HG02884 (cell line): ENCODE measurements at regions not wholly inside any gene's neighbourhood (a gene's known extent, or its start where the extent isn't known, plus 50 kb on each side); places are given as distances from the start of the nearest gene placed in this dataset.
A peak's percentile ranks its signal among the peaks of the same experiment; 100 is the strongest.
"Not testable (repeated sequence)": the region's sequence is repeated elsewhere in the genome, so short reads cannot be mapped to it uniquely, and the experiment has no call there.

ENCODE experiments used
- ATAC-seq: cut with Tn5 transposase; IDR thresholded peaks from one replicate; pipeline ENCODE4 v1.9.1; 2021; ENCODE audit warnings: mild to moderate bottlenecking, moderate library complexity; ENCODE audit not compliant: unreplicated experiment

DNA sequence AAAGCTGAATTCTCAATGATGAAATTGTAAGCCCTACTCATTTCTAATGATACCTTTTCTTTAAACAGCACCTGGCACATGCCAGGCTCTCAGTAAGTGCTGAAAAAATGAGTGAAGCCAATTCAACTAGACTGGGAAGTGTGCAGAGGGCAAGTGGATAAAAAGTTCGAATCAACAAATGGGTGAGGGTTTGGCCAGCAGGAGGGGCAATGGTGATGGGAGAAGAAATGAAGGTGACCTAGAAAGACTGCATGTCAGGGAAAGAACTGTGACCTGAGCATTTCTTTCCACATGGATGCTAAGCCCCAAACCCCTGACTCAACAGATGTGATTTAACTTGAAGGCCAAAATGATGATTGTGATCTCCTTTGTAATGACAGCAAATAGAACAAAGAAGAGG lies 54.6 kb downstream of the DKK1 start:
- no peak for ATAC-seq

DNA sequence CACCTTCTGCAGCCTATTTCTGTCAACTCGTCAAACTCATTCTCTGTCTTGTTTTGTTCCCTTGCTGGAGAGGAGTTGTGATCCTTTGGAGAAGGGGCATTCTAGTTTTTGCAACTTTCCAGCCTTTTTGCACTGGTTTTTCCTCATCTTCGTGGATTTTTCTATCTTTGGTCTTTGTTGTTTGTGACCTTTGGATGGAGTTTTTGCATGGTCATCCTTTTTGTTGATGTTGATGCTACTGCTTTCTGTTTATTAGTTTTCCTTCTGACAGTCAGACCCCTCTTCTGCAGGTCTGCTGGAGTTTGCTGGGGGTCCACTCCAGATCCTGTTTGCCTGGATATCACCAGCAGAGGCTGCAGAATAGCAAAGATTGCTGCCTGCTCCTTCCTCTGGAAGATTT lies 60.1 kb downstream of the DKK1 start:
- not testable (repeated sequence) for ATAC-seq

DNA sequence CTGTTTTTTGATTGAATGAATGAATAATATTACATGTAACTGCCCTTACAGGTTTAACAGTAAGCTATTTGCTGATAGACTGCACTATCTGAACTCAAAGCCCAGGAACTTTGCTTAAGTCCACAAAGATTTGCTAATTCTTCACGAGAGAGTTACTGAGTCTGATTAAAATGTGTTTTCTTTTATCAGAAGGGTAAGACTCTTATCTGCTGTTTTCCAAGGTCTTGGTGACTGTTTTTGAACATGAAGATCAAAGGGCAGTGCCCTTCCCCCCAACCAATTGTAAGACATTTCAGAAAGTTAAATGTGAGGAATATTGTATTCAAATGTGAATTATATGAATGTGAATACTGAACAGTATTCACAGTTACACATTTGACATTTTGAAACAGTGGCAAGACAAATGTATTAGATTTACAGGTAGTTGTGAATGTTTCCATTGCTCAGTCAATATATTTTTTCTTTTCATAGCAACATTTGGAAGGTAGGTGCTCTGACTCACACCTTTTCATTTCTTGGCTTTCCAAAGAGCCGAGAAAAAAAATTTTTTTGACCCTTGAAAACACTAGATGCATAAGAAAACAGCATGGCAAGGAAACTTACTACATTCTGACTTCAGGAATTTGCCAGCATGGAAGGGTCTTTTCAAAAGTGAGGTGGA lies 62.7 kb downstream of the DKK1 start:
- no peak for ATAC-seq

DNA sequence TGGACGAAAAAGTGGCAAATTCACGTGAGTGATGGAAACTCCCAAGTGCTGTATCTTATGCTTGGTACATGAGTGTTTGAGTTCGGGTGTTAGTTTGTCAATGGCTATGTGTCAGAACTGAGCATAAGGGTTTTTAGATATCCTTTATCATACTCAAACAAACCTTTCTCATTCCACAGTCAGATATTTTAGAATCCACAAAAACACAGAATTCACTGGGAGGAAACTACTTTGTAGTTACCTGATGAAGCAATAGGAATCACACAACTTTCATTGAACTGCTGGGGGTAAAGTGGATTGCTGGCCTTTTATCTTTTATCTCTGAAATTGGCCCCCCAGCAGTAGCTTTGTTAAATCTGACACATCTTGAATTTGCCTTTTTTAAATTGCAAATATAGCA lies 64.0 kb downstream of the DKK1 start:
- no peak for ATAC-seq

DNA sequence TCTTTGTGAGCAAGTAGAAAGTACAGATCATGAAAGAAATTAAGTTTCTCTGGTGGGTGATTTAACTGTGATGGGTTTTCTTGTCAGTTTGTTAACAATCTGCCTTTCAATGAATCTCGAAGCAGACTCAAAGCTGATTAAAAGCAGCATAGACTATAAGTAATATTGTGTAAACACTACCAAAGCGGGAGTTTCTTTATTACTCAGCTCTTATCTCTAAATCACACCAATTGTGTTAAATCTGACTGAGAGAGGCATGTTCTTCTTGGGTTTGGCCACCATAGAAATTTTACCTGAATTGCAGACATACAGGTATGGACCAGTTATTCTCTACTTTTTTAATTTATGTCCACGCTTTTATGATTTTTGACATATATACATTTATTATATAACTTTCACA lies 65.2 kb downstream of the DKK1 start:
- no peak for ATAC-seq

DNA sequence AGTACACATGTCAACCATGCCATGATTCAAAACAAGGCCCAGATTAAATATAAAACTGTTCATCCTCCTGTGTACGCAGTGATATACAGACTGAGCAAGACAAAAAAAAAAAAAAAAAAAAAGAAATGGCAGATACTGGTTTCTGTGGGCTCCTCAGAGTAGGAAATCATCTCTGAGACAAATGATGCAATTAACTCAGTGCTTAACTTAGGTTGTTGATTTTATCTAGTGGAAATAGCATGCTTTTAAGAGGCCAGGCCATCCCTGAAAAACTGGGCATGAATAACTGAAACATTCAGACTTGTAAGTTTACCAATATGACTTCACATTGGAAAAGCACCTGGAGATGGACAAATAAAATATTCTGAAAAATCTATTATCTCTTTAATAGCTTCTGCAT lies 69.0 kb downstream of the DKK1 start:
- ATAC-seq: no peak

DNA sequence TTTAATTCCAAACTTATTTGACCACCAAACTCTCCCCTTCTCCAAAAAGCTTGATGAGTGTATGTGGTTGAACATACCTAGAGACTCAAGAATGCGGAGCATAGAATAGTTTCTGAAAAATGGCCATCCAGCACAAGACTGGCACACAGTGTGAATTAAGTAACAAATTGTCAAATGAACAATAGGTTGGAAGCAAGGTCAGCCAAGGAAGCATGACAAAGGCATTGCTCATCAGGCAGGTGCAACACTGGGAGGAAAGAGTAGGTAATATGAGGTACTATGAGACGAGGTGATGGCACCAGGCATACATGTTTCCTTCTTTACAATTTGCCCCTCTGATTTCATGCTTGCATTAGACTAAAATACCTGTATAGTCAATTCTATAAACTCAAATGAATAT lies 73.7 kb downstream of the DKK1 start:
- no peak for ATAC-seq

DNA sequence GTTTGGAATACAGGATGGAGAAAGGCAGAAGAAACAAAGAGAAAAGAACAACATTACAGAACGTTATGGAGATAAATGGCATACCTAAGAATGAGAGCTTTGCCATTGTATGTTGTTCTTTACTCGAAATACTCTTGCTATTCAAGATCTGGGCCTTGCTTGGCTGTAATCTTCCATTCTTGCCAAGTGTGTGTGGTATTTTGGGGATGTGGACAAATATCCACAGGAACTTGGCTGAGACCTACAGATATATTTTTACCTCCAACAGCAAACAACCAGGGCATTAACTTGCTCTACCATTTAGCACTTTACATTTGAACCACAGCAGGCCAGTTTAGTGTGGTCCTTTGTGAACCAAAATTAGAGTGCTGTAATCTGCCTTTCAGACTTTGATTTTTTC lies 76.3 kb downstream of the DKK1 start:
- ATAC-seq: no peak

DNA sequence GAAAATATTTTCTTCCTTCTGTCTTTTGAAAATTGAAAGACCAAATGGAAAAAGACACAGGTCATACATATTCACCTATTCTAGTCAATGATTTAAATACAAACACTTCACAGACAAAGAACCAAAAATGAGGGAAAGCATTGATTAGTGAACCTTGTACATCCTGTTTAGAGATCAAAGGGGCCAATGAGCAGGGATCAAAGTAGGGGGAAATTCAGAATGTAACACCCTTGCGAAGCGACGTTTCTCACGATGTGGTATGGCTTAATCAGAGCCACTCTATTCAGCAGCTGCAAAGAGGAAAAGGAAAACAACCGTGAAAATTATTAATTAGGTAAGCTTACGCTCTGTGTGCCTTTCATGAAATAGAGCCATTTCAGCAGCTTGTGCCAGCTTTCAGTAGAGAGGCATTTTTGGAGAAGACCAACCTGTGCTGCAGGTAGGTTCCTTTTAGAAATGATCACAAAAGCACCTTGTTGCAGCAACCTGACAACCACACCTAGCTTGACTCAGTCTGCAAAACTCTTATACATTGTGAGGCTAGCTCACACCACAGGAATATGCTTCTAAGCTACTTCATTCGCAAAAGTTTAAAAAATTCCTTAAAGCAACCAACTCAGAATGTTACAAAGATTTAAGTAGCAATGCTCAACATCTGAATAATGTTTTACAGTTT lies 78.0 kb downstream of the DKK1 start:
- ATAC-seq: no peak

DNA sequence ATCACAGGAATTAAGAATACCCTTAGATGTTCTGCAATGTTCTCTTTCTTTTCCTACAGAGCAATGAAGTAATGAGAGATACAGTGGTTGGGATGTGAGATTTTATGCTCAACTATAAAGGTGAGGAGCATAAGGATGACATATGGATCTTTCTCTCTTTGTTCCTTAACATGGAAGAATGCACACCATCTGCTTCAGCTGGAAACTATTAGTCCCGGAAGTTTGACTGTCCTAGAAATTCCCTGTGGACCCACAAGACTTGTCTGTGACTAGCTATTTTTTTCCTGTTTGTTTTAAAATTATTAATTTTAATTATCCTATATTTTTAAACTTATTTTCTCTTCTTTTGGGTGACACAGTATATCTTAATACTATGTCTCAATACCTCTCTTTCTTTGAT lies 80.2 kb downstream of the DKK1 start:
- ATAC-seq: no peak

DNA sequence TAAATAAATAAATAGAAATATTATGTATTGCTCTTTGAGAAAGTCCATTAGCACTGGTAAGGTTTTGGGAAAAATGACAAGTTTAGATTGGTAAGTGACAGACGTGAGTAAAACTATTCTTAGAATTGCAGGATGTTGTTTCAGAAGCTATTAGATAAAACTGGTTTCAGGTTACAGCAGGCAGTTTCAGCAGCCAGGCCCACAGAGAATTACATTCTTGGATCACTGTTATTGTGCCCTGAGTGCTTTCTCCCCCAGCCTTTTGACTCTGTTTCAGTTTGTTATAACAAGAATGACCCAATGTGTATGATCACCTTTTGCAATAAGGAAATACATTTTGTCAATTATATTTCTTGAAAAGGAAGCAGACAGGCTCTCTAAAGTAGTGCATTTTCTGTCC lies 86.5 kb downstream of the DKK1 start:
- no peak for ATAC-seq

DNA sequence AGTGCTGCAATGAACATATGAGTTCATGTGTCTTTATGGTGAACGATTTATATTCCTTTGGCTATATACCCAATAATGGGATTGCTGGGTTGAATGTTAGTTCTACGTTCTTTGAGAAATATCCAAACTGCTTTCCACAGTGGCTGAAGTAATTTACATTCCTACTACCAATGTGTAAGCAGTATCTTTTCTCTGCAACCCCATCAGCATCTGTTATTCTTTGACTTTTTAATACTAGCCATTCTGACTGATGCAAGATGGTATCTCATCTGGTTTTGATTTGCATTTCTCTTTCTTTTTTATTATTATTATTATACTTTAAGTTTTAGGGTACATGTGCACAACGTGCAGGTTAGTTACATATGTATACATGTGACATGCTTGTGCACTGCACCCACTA lies 89.7 kb downstream of the DKK1 start:
- ATAC-seq: not testable (repeated sequence)

DNA sequence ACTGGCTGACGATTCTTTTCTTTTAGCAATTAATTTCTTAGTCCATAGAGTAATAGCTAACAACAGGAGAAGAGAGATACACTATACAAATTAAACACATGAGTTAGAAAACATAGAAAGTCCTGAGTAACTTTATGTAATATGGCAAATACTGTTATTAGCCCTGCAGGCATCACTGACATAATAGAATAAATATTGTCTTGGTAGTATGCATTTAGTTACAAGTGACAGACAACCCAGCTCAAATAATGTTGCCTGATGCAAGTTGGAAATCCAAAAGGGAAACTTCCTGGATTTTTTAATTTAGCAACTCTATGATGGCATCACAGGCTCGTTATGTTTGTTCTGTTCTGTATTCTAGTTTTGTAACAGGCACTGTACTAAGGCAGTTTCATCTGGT lies 95.1 kb downstream of the DKK1 start:
- ATAC-seq: no peak

DNA sequence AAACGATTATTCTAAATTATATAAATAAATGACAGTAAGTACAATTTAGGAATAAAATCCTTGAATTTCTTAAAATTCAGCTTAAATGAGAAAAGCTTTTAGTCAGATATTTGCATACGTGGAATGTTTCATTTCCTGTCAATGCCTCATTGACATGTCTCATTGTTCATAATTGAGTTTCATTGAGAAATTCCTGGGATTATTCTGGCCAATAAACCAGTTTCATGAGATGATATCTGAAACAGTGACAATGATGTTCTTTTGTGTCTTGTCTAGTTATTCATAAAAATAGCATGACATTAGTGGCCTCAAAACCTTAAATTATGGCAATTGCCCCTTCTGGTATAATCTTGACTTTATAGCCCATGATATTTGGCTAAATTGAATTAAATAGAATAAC lies 95.8 kb downstream of the DKK1 start:
- no peak for ATAC-seq

DNA sequence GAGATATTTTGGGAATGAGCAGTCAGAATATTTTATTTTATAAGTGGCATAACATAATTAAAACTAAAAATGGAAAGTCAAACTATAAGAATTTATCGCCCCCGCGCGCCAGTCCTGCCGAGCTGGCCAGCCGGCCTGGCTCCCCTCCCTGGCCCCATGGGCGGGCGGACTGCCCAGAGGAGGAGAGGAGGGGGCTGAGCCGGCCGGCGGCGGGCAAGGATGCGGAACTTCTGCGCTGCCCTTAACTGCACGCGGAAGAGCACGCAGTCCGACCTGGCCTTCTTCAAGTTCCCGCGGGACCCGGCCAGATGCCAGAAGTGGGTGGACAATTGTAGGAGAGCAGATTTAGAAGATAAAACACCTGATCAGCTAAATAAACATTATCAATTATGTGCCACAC lies 96.8 kb downstream of the DKK1 start:
- no peak for ATAC-seq

DNA sequence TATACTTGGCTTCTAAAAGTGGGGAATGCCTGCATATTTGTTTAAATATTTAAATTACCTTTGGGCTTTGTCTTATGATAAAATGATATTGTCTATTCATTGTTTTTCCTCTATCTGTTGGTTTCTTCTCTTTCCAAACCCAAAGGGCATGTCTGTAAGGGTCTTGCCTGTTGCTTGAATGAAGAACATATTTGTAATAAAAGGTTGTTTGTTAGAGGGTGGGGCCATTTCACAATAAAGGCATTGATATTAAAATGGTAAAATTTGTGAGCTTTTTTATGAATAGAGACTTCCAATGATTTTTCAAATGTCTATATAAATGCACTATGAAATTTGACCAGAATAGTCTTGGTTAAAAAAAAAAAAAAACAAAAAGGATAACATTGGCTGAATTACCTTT lies 105.2 kb downstream of the DKK1 start:
- no peak for ATAC-seq

DNA sequence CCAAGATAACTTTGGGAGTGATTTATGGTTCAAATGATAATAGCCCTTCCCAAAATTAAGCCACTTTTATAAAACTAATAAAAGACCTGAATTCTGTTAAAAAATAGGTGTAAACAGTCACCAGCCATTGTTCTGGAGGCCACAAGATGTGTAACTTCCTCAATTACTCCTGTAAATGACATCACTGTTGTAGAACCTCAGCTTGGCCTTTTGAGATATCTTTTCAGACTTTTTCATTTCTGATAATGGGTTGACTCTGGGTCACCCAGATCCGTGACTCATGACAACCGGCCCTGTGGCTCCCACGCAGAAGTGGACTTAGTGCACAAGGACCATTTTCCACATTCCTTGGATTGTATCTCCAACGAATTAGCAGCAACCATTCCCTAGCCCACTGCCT lies 106.6 kb downstream of the DKK1 start:
- ATAC-seq: no peak

DNA sequence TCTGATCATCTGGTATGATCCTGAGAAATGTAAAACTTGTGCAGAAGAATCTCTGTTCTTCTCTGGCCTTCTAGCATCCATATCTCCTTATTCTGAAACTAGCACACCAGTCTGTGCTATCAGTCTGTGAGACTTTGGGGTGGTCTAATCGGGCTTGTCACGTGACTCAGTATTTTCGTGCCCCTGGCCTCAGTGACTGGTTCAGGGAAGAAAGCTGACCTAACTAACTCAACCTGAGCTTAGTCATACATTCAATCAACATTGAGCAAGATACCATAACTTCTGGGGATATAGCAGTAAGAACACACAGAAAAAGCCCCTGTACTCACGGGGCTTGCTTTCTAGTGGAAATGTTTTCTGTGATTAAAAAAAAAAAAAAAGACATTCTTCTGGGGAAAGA lies 109.3 kb downstream of the DKK1 start:
- ATAC-seq: no peak

DNA sequence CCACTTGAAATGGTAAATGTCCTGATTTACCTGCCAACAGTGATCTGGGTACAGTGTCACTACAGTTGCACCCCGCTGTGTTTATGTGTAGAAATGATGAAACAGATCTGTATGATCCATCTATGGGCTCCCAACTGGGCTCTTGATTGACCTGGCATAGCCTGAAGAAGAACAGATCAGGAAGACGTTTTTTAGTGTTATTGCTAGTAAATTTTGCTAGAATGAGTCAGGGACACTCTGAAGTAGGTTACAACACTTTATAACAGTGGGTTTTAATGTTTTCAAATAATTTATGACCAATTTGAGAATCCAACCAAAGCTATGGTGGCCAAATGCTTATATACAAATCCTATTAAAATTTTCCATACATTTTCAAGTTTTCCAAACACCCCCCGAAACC lies 110.3 kb downstream of the DKK1 start:
- no peak for ATAC-seq

DNA sequence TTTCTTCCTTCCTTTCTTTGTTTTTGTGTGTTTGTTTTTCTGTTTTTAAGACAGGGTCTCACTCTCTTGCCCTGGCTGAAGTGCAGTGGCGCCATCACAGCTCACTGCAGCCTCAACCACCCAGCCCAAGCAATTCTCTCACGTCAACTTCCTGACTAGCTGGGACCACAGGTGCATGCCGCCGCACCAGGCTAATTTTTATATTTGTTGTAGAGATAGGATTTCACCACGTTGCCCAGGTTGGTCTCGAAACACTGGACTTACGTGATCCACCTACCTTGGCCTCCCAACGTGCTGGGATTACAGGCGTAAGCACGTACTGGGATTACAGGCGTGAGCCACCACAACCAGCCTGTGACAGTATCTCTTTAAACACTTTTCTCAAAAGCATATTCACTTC lies 120.7 kb downstream of the DKK1 start:
- ATAC-seq: no peak

DNA sequence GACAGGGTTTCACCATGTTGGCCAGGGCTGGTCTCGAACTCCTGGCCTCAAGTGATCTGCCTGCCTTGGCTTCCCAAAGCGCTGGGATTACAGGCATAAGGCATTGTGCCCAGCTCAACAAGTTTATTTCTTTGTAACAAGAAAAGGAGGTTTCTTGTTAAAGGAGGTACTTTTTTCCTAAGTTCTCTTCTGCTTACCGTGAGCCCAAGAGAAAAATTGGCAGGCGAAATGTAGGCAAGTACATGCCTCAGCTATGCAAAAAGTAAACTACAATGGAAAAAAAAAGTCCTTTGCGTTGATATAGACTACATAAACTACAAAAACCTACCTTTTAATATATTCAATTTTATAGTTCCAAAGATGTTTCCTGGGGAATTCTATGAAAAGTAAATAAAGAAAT lies 122.6 kb downstream of the DKK1 start:
- no peak for ATAC-seq

DNA sequence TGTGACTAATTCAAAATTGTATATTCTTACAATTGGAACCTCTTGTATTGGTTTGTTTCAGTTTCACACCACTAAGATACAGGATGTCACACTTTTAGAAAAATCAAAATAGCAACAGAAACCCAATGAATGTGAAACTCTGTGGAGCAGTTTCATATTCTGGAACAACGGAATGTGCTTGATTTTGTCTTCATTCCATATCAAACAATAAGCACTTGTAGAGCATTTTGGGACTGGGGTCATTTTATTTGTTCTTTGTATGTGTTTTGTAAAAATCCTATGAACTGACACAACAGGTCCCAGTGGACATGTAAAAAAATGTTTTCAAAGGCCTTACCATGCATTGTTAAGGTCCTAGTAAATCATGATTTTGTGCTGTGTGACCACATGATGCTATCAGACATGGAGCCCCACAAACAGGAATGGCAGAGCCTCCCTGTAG lies 123.1 kb downstream of the DKK1 start:
- ATAC-seq: peak; percentile 73

DNA sequence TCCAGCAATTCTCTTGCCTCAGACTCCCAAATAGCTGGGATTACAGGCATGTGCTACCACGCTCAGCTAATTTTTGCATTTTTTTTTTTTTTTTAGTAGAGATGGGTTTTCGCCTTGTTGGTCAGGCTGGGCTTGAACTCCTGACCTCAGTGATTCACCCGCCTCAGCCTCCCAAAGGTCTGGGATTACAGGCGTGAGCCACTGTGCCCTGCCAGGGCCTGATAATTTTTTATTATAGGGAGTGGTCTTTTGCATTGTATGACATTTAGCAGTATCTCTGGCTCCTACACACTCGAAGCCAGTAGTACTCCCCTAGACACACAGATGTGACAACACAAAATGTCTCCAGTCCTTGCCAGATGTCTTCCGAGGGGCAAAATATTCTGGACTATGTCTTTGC lies 124.0 kb downstream of the DKK1 start:
- no peak for ATAC-seq
